Tibial nerve (tissue), 4 donors: ENCODE measurements at regions not wholly inside any gene's neighbourhood (a gene's known extent, or its start where the extent isn't known, plus 50 kb on each side); places are given as distances from the start of the nearest gene placed in this dataset.

Experiments
- CTCF ChIP-seq, 5 experiments: fragments of 200-600 bp in 3 of 5; fragments of 450-650 bp in 2 of 5; sonication (generic) in 3 of 5; IDR thresholded peaks; one replicate each; pipeline ENCODE4 v1.5.1; 2016 to 2019; ENCODE audit warnings: antibody characterized with exemption in 5 of 5, mild to moderate bottlenecking in 3 of 5, moderate library complexity in 2 of 5
- EP300 ChIP-seq, 2 donors: sonication (generic); formaldehyde crosslinking; IDR thresholded peaks; one replicate each; pipeline ENCODE4 v1.6.1; 2017; ENCODE audit warnings: antibody characterized with exemption in 2 of 2, mild to moderate bottlenecking in 1 of 2
- POLR2A ChIP-seq, 2 donors: fragments of 450-650 bp; IDR thresholded peaks; one replicate each; pipeline ENCODE4 v1.6.1; 2017; ENCODE audit warnings: antibody characterized with exemption in 2 of 2, mild to moderate bottlenecking in 2 of 2, moderate library complexity in 2 of 2

- TF ChIP-seq CTCF (IDR thresholded peaks at IDR 0.05) = no peak
- TF ChIP-seq POLR2A (IDR thresholded peaks at IDR 0.05) = no peak
- no peak for TF ChIP-seq EP300 (IDR thresholded peaks at IDR 0.05)
These were observed 67.9 kb upstream of the STOX2 start for GRCh38 chr4:183837222-183837621.
